G401 (cell line): ENCODE measurements at regions not wholly inside any gene's neighbourhood (a gene's known extent, or its start where the extent isn't known, plus 50 kb on each side); places are given as distances from the start of the nearest gene placed in this dataset.
"Not testable (repeated sequence)": the region's sequence is repeated elsewhere in the genome, so short reads cannot be mapped to it uniquely, and the experiment has no call there.

Source experiments
- DNase-seq: peaks from one replicate; pipeline ENCODE4 v3.0.0-alpha.2; 2015; ENCODE audit warnings: low spot score
- in situ Hi-C: cut with HindIII; loops from 2 replicates; pipeline ENCODE4 v1.10.0; 2016; ENCODE audit warnings: low sequenced_read_pairs, mixed read lengths

- in situ Hi-C loops, result no loop called here
These were observed 1177.9 kb downstream of the DIAPH3 start for GRCh38 chr13:58985845-58986244.

GRCh38 chr13:58989556-58989955 is 1174.2 kb downstream of the DIAPH3 start:
- in situ Hi-C loops, result no loop called here
- DNase-seq, result no peak

More at GRCh38 chr13:58985845-58986244, 1177.9 kb downstream of the DIAPH3 start:
- no peak for DNase-seq

- in situ Hi-C loops, result no loop called here
- no peak for DNase-seq
These were observed 1171.8 kb downstream of the DIAPH3 start for GRCh38 chr13:58991826-58992477.

- DNase-seq, result no peak
These were observed 1171.2 kb downstream of the DIAPH3 start for GRCh38 chr13:58992478-58993042.

GRCh38 chr13:58994077-58994476 is 1169.7 kb downstream of the DIAPH3 start:
- no peak for DNase-seq
- in situ Hi-C loops, result no loop called here

More at GRCh38 chr13:58992478-58993042, 1171.2 kb downstream of the DIAPH3 start:
- in situ Hi-C loops, result no loop called here

- in situ Hi-C loops, result no loop called here
These were observed 1169.0 kb downstream of the DIAPH3 start for GRCh38 chr13:58994777-58995176.

GRCh38 chr13:58998716-58999115 is 1165.0 kb downstream of the DIAPH3 start:
- in situ Hi-C loops, result no loop called here

More at GRCh38 chr13:58994777-58995176, 1169.0 kb downstream of the DIAPH3 start:
- no peak for DNase-seq

GRCh38 chr13:58999851-59000250 is 1163.9 kb downstream of the DIAPH3 start:
- in situ Hi-C loops, result loop anchor here (5.0 kb wide), 1 partner anchor 33 kb away; no protein-coding TSS in a partner anchor
- no peak for DNase-seq

More at GRCh38 chr13:58998716-58999115, 1165.0 kb downstream of the DIAPH3 start:
- no peak for DNase-seq

GRCh38 chr13:59000770-59001169 is 1163.0 kb downstream of the DIAPH3 start:
- no peak for DNase-seq
- in situ Hi-C loops, result loop anchor here (5.0 kb wide), 1 partner anchor 33 kb away; no protein-coding TSS in a partner anchor

GRCh38 chr13:59012731-59013130 is 1151.0 kb downstream of the DIAPH3 start:
- no peak for DNase-seq
- in situ Hi-C loops, result no loop called here

GRCh38 chr13:59016250-59016649 is 1147.5 kb downstream of the DIAPH3 start:
- in situ Hi-C loops, result no loop called here
- no peak for DNase-seq

GRCh38 chr13:59024434-59024833 is 1139.3 kb downstream of the DIAPH3 start:
- in situ Hi-C loops, result no loop called here
- no peak for DNase-seq

- in situ Hi-C loops, result no loop called here
- DNase-seq, result no peak
These were observed 1129.5 kb downstream of the DIAPH3 start for GRCh38 chr13:59034198-59034597.

- in situ Hi-C loops, result no loop called here
These were observed 1124.9 kb downstream of the DIAPH3 start for GRCh38 chr13:59038824-59039223.

GRCh38 chr13:59043016-59043415 is 1120.7 kb downstream of the DIAPH3 start:
- in situ Hi-C loops, result no loop called here
- no peak for DNase-seq

More at GRCh38 chr13:59038824-59039223, 1124.9 kb downstream of the DIAPH3 start:
- no peak for DNase-seq

- in situ Hi-C loops, result no loop called here
- DNase-seq, result no peak
These were observed 1116.2 kb downstream of the DIAPH3 start for GRCh38 chr13:59047546-59047945.

GRCh38 chr13:59061621-59062020 is 1102.1 kb downstream of the DIAPH3 start:
- peak; percentile 47 for DNase-seq
- in situ Hi-C loops, result no loop called here

- in situ Hi-C loops, result no loop called here
- no peak for DNase-seq
These were observed 1099.7 kb downstream of the DIAPH3 start for GRCh38 chr13:59064042-59064441.

GRCh38 chr13:59076386-59076785 is 1087.3 kb downstream of the DIAPH3 start:
- in situ Hi-C loops, DNase-seq: not testable (repeated sequence)

- in situ Hi-C loops, result no loop called here
- DNase-seq, result no peak
These were observed 1077.6 kb downstream of the DIAPH3 start for GRCh38 chr13:59086147-59086546.

GRCh38 chr13:59088716-59089115 is 1075.0 kb downstream of the DIAPH3 start:
- DNase-seq, result no peak
- in situ Hi-C loops, result no loop called here
